ENCODE measurements at regions not wholly inside any gene's neighbourhood (a gene's known extent, or its start where the extent isn't known, plus 50 kb on each side); places are given as distances from the start of the nearest gene placed in this dataset.

DNA sequence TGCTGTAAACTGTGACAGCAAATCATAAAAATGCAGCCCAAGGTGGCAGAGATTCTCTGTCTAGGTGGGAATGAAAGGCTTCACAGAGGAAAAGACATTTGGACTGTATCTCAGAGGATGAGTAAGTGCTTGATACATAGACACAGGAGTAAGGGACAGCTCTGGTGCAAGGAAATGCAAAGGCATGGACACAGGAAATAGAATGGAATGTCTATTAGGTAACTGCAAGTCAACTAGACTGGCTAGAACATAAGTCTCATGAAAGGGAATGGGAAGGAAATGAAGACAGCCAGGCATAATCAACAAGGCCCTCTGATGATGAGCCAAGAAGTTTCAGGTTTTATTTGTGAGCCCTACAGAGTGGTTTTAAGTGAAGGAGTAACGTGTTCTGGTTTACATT lies 321.7 kb downstream of the SUCLA2 start:
- no peaks in the 10 kb centered on the region for H3K27me3 ChIP-seq
- H3K4me3 ChIP-seq: no peak overlapping the region
- H3K27ac ChIP-seq: no peak overlapping the region
- DNase-seq: no peak
- H3K36me3 ChIP-seq (replicated peaks in 1 of 2): no peaks in the 10 kb centered on the region
- H3K4me1 ChIP-seq (replicated peaks in 1 of 2): no peaks in the 10 kb centered on the region
- intact Hi-C loops (cut with DNase I): no loop called here
- TF ChIP-seq, protein P1, sequence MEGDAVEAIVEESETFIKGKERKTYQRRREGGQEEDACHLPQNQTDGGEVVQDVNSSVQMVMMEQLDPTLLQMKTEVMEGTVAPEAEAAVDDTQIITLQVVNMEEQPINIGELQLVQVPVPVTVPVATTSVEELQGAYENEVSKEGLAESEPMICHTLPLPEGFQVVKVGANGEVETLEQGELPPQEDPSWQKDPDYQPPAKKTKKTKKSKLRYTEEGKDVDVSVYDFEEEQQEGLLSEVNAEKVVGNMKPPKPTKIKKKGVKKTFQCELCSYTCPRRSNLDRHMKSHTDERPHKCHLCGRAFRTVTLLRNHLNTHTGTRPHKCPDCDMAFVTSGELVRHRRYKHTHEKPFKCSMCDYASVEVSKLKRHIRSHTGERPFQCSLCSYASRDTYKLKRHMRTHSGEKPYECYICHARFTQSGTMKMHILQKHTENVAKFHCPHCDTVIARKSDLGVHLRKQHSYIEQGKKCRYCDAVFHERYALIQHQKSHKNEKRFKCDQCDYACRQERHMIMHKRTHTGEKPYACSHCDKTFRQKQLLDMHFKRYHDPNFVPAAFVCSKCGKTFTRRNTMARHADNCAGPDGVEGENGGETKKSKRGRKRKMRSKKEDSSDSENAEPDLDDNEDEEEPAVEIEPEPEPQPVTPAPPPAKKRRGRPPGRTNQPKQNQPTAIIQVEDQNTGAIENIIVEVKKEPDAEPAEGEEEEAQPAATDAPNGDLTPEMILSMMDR (IDR thresholded peaks at IDR 0.05): no peak
- no peak for TF ChIP-seq POLR2A (IDR thresholded peaks at IDR 0.05)
- WGBS, 4 donors: 82 to 95% (median 84%) methylated on average over 1 of the region's 1 CpG
- no peaks in the 10 kb centered on the region for H3K9me3 ChIP-seq (replicated peaks in 1 of 3)

DNA sequence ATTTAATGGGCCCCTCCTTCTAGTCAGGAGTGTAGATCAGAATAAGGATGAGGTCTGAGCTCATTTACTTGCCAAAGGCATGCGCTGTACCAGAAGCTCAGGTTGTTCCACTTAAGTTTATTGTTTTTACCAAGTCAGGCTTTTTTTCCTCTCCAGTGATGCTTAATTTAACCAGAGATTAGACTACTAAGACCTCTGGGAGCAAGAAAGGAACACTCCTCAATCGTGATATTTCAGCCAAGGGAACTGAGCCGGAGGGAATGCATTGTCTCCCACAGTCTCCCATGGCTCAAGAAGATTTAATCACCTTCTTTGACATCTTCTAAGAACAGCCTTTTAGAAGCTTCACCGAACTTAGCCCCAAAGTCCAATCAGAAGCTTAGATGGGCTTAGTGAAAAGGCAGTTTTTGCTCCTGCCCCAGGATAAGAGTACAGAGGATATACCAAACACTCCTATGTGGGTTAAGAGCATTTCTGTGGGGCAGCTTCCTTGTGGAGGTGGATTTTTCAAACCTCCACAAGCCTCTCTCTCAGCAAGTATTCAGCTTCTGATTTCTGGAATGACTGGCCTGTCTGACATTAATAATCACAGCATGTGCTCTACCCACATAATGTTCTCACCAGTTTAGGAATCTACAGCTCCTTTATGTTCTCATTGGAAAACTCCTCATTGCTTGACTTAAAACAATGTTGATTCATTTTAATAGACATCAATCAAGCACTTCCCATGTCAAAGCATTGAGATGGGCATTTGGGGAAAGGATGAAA lies 322.7 kb downstream of the SUCLA2 start:
- no peak for DNase-seq
- Histone ChIP-seq H3K36me3 (replicated peaks in 1 of 2) (no peaks in the 10 kb centered on the region), H3K9me3 (replicated peaks in 1 of 3) (no peaks in the 10 kb centered on the region), H3K27ac (no peak overlapping the region), H3K4me1 (replicated peaks in 1 of 2) (no peaks in the 10 kb centered on the region), H3K4me3 (no peak overlapping the region), H3K27me3 (no peaks in the 10 kb centered on the region)
- TF ChIP-seq, protein P1 (IDR thresholded peaks at IDR 0.05): no peak
- TF ChIP-seq POLR2A (IDR thresholded peaks at IDR 0.05): no peak
- intact Hi-C loops (cut with DNase I): no loop called here
- 82 to 92% (median 87%) methylated on average over 4 of the region's 4 CpGs for WGBS, 4 donors

DNA sequence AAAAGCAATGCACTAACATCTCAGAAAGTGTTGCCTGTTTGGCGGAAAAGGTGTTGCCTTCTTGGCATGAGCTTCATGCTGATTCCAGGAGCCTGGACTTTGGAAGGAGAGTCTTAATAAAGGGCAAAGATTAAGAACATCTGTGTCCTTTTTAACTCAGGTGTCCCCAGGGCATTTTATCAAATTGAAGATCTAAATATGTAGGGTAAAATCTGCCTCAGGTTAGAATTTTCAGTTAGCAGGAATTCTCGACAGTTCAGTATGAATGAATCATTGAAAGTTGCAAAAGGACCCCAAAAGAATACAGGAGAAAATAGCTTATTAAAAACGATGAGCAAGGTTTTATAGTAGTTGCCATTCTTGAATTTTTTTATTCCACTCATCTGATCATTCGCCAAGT lies 325.2 kb downstream of the SUCLA2 start:
- Histone ChIP-seq H3K4me3 (no peak overlapping the region), H3K9me3 (replicated peaks in 1 of 3) (no peaks in the 10 kb centered on the region), H3K4me1 (replicated peaks in 1 of 2) (no peaks in the 10 kb centered on the region), H3K27ac (no peak overlapping the region), H3K27me3 (no peaks in the 10 kb centered on the region), H3K36me3 (replicated peaks in 1 of 2) (no peaks in the 10 kb centered on the region)
- intact Hi-C loops (cut with DNase I): no loop called here
- TF ChIP-seq POLR2A (IDR thresholded peaks at IDR 0.05): no peak
- TF ChIP-seq, protein P1 (IDR thresholded peaks at IDR 0.05): no peak
- DNase-seq: no peak
- WGBS, 4 donors: 78 to 87% (median 84%) methylated on average over 4 of the region's 4 CpGs

DNA sequence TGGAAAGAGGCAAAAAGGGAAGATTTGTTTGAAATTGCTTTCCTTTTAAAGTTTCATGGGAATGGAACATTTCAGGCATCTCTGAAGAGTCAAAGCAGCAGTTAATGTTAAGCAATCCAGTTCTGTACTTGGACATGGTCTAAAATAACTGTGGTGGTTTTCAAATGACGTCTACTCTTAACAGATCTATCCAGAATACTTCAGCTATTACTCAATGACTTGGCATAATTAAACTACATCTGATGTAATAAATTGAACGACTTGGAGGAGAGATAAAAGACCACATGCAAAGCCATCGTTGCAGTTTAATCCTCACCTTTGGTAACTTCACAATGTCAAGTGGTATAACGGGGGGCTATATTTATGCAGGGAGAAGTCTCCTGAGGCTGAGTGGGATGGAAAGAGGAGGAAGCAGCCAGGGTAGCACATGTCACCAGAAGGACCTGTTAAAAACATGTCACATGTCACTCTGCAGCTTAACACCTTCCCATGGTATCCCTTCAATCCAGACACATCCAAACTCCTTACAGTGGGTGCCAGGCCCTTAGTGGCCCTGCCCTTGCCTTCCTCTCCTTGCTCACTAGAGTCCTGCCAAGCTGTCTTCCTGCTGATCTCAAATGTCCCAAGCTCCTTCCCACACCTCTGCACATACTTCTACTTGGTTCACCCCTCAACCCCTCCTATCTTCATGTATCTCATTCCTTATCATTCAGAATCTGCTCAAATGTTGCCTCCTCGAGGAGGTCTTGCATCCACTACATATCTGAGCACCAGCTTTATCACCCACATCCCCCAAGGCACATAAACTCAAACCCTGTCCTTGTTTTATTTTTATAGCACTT lies 327.8 kb downstream of the SUCLA2 start:
- H3K27me3 ChIP-seq: no peaks in the 10 kb centered on the region
- H3K4me1 ChIP-seq (replicated peaks in 1 of 2): no peaks in the 10 kb centered on the region
- no peaks in the 10 kb centered on the region for H3K36me3 ChIP-seq (replicated peaks in 1 of 2)
- TF ChIP-seq, protein P1 (IDR thresholded peaks at IDR 0.05): no peak
- no peak for TF ChIP-seq POLR2A (IDR thresholded peaks at IDR 0.05)
- 42 to 53% (median 47%) methylated on average over 5 of the region's 5 CpGs for WGBS, 4 donors
- H3K4me3 ChIP-seq: no peak overlapping the region
- H3K9me3 ChIP-seq (replicated peaks in 1 of 3): no peaks in the 10 kb centered on the region
- no peak overlapping the region for H3K27ac ChIP-seq
- intact Hi-C loops (cut with DNase I): no loop called here
- no peak for DNase-seq

All from adrenal gland (tissue), 9 donors.